Neural cell (in vitro differentiated cells): ENCODE measurements at regions not wholly inside any gene's neighbourhood (a gene's known extent, or its start where the extent isn't known, plus 50 kb on each side); places are given as distances from the start of the nearest gene placed in this dataset.

Experiments
- EP300 ChIP-seq: fragments of 450-650 bp; conservative IDR thresholded peaks from 2 replicates; pipeline ENCODE4 v1.6.1; 2014; ENCODE audit warnings: antibody characterized with exemption, mild to moderate bottlenecking, moderate library complexity; ENCODE audit not compliant: poor library complexity, severe bottlenecking
- EZH2 ChIP-seq: fragments of 200-600, 300-800 bp; shearing (Covaris generic), sonication (generic); IDR thresholded peaks from 2 replicates; pipeline ENCODE4 v1.6.1; 2014; ENCODE audit warnings: antibody characterized with exemption, low read length, borderline replicate concordance, mild to moderate bottlenecking; ENCODE audit not compliant: insufficient read depth, poor library complexity, severe bottlenecking
- MXI1 ChIP-seq: fragments of 450-650 bp; conservative IDR thresholded peaks from 2 replicates; pipeline ENCODE4 v1.6.1; 2014; ENCODE audit warnings: antibody characterized with exemption, mild to moderate bottlenecking; ENCODE audit not compliant: poor library complexity, severe bottlenecking
- POLR2AphosphoS5 ChIP-seq: IDR thresholded peaks from 2 replicates; pipeline ENCODE4 v1.6.1; 2012
- RAD21 ChIP-seq: fragments of 450-650 bp; conservative IDR thresholded peaks from 2 replicates; pipeline ENCODE4 v1.6.1; 2014; ENCODE audit warnings: antibody characterized with exemption, mild to moderate bottlenecking, moderate library complexity
- TAF1 ChIP-seq: IDR thresholded peaks from 2 replicates; pipeline ENCODE4 v1.6.1; 2012; ENCODE audit warnings: low read depth
- TF ChIP-seq, protein P1 (sequence below): fragments of 450-650 bp; IDR thresholded peaks from 2 replicates; pipeline ENCODE4 v1.5.1; 2014; ENCODE audit warnings: antibody characterized with exemption, mild to moderate bottlenecking, moderate library complexity; ENCODE audit not compliant: poor library complexity, severe bottlenecking
- TF ChIP-seq, protein P2 (sequence below): IDR thresholded peaks from 2 replicates; pipeline ENCODE4 v1.6.1; 2012; ENCODE audit warnings: borderline replicate concordance

DNA sequence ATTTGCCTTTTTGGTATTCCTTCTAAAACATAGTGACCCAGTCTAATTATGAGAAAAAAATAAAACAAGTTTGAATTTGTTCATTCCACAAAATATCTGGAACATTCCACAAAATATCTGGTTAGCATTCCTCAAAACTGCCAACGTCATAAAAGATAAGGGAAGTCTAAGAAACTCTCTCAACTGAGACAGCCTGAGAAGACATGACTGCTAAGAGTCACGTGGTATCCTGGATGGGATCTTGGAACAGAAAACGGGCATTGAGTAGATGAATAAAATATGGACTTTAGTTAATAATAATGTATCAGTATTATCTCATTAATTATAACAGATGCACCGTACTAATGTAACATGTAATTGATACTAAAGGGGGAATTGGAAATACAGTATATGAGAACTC is 280.9 kb downstream of the ARAP2 start:
- TF ChIP-seq, protein P1, sequence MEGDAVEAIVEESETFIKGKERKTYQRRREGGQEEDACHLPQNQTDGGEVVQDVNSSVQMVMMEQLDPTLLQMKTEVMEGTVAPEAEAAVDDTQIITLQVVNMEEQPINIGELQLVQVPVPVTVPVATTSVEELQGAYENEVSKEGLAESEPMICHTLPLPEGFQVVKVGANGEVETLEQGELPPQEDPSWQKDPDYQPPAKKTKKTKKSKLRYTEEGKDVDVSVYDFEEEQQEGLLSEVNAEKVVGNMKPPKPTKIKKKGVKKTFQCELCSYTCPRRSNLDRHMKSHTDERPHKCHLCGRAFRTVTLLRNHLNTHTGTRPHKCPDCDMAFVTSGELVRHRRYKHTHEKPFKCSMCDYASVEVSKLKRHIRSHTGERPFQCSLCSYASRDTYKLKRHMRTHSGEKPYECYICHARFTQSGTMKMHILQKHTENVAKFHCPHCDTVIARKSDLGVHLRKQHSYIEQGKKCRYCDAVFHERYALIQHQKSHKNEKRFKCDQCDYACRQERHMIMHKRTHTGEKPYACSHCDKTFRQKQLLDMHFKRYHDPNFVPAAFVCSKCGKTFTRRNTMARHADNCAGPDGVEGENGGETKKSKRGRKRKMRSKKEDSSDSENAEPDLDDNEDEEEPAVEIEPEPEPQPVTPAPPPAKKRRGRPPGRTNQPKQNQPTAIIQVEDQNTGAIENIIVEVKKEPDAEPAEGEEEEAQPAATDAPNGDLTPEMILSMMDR = no peak
- TF ChIP-seq POLR2AphosphoS5 (no peak), RAD21 (no peak), TAF1 (no peak), EP300 (no peak), EZH2 (no peak), MXI1 (no peak)
- TF ChIP-seq, protein P2, sequence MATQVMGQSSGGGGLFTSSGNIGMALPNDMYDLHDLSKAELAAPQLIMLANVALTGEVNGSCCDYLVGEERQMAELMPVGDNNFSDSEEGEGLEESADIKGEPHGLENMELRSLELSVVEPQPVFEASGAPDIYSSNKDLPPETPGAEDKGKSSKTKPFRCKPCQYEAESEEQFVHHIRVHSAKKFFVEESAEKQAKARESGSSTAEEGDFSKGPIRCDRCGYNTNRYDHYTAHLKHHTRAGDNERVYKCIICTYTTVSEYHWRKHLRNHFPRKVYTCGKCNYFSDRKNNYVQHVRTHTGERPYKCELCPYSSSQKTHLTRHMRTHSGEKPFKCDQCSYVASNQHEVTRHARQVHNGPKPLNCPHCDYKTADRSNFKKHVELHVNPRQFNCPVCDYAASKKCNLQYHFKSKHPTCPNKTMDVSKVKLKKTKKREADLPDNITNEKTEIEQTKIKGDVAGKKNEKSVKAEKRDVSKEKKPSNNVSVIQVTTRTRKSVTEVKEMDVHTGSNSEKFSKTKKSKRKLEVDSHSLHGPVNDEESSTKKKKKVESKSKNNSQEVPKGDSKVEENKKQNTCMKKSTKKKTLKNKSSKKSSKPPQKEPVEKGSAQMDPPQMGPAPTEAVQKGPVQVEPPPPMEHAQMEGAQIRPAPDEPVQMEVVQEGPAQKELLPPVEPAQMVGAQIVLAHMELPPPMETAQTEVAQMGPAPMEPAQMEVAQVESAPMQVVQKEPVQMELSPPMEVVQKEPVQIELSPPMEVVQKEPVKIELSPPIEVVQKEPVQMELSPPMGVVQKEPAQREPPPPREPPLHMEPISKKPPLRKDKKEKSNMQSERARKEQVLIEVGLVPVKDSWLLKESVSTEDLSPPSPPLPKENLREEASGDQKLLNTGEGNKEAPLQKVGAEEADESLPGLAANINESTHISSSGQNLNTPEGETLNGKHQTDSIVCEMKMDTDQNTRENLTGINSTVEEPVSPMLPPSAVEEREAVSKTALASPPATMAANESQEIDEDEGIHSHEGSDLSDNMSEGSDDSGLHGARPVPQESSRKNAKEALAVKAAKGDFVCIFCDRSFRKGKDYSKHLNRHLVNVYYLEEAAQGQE = no peak
